Spinal cord (tissue), 9 donors: ENCODE measurements at regions not wholly inside any gene's neighbourhood (a gene's known extent, or its start where the extent isn't known, plus 50 kb on each side); places are given as distances from the start of the nearest gene placed in this dataset.

Source experiments
- DNase-seq, 6 donors: peaks; one replicate each; pipeline versions ENCODE4 v3.0.0 to v3.0.0-alpha.2; 2013 to 2015; ENCODE audit warnings: low spot score in 6 of 6, low read depth in 4 of 6
- H3K27ac ChIP-seq: one replicate; pipeline ENCODE4 v1.5.1; 2013; ENCODE audit warnings: low read depth, low read length, control low read depth
- H3K27me3 ChIP-seq: one replicate; pipeline ENCODE4 v1.6.1; 2013; ENCODE audit warnings: low read length; ENCODE audit not compliant: control insufficient read depth, insufficient read depth
- H3K36me3 ChIP-seq: one replicate; pipeline ENCODE4 v1.6.1; 2013; ENCODE audit warnings: low read length; ENCODE audit not compliant: control insufficient read depth, insufficient read depth
- H3K4me1 ChIP-seq: one replicate; pipeline ENCODE4 v1.6.1; 2013; ENCODE audit warnings: low read length; ENCODE audit not compliant: control insufficient read depth, insufficient read depth
- H3K4me3 ChIP-seq: one replicate; pipeline ENCODE4 v1.5.1; 2013; ENCODE audit warnings: low read depth, low read length, control low read depth
- H3K9me3 ChIP-seq: one replicate; pipeline ENCODE4 v1.6.1; 2013; ENCODE audit warnings: low read length; ENCODE audit not compliant: control insufficient read depth, insufficient read depth
- WGBS: methylation state at CpG from one replicate; pipeline ENCODE4 v1.1.5; 2013; ENCODE audit warnings: missing lambda C conversion rate; ENCODE audit not compliant: insufficient coverage; 5-methylcytosine and 5-hydroxymethylcytosine counted together
- donor health status: healthy.

GRCh38 chr1:195030793-195031192 is 1577.4 kb downstream of the KCNT2 start:
- Histone ChIP-seq H3K4me3 (no peak overlapping the region), H3K4me1 (no peaks in the 10 kb centered on the region), H3K9me3 (peaks cover 3% of the 10 kb centered on the region), H3K27me3 (no peaks in the 10 kb centered on the region), H3K36me3 (no peaks in the 10 kb centered on the region), H3K27ac (no peak overlapping the region)
- DNase-seq, result no peak
- 91% methylated on average over 4 of the region's 5 CpGs for WGBS

- WGBS, result no CpG with 5 or more reads among the region's 6 CpGs
- H3K4me3 ChIP-seq, result no peak overlapping the region
- no peak for DNase-seq
- no peaks in the 10 kb centered on the region for H3K36me3 ChIP-seq
- H3K27ac ChIP-seq, result no peak overlapping the region
- peaks cover 3% of the 10 kb centered on the region for H3K9me3 ChIP-seq
- no peaks in the 10 kb centered on the region for H3K4me1 ChIP-seq
- H3K27me3 ChIP-seq, result no peaks in the 10 kb centered on the region
Observed at GRCh38 chr1:195026792-195027191, 1581.4 kb downstream of the KCNT2 start.

GRCh38 chr1:195019385-195019784 is 1588.9 kb downstream of the KCNT2 start:
- no peak for DNase-seq
- Histone ChIP-seq H3K9me3 (peaks cover 2% of the 10 kb centered on the region), H3K4me1 (no peaks in the 10 kb centered on the region), H3K4me3 (no peak overlapping the region), H3K27me3 (no peaks in the 10 kb centered on the region), H3K36me3 (no peaks in the 10 kb centered on the region), H3K27ac (no peak overlapping the region)
- no CpG with 5 or more reads among the region's 1 CpG for WGBS

- H3K36me3 ChIP-seq, result no peaks in the 10 kb centered on the region
- DNase-seq, result no peak
- H3K4me3 ChIP-seq, result no peak overlapping the region
- no peak overlapping the region for H3K27ac ChIP-seq
- H3K4me1 ChIP-seq, result no peaks in the 10 kb centered on the region
- 100% methylated on average over 5 of the region's 5 CpGs for whole genome bisulfite sequencing
- no peaks in the 10 kb centered on the region for H3K27me3 ChIP-seq
- peaks cover 2% of the 10 kb centered on the region for H3K9me3 ChIP-seq
Observed at GRCh38 chr1:195012995-195013394, 1595.2 kb downstream of the KCNT2 start.

- H3K9me3 ChIP-seq, result no peaks in the 10 kb centered on the region
- H3K36me3 ChIP-seq, result no peaks in the 10 kb centered on the region
- H3K27me3 ChIP-seq, result no peaks in the 10 kb centered on the region
- no peak for DNase-seq
- no peak overlapping the region for H3K4me3 ChIP-seq
- WGBS, result 75% methylated on average over 2 of the region's 3 CpGs
- no peak overlapping the region for H3K27ac ChIP-seq
- no peaks in the 10 kb centered on the region for H3K4me1 ChIP-seq
Observed at GRCh38 chr1:195005338-195005737, 1602.9 kb downstream of the KCNT2 start.

- H3K27ac ChIP-seq, result no peak overlapping the region
- no peak overlapping the region for H3K4me3 ChIP-seq
- no peaks in the 10 kb centered on the region for H3K9me3 ChIP-seq
- WGBS, result 94% methylated on average over 2 of the region's 2 CpGs
- no peaks in the 10 kb centered on the region for H3K4me1 ChIP-seq
- DNase-seq, result no peak
- H3K27me3 ChIP-seq, result no peaks in the 10 kb centered on the region
- H3K36me3 ChIP-seq, result no peaks in the 10 kb centered on the region
Observed at GRCh38 chr1:194990483-194990882, 1617.8 kb downstream of the KCNT2 start.

- Histone ChIP-seq H3K36me3 (no peaks in the 10 kb centered on the region), H3K9me3 (no peaks in the 10 kb centered on the region), H3K27ac (no peak overlapping the region), H3K4me1 (no peaks in the 10 kb centered on the region), H3K27me3 (no peaks in the 10 kb centered on the region), H3K4me3 (no peak overlapping the region)
- no CpG with 5 or more reads among the region's 1 CpG for WGBS
- DNase-seq, result no peak
Observed at GRCh38 chr1:194975913-194976312, 1632.3 kb downstream of the KCNT2 start.

GRCh38 chr1:194968916-194969315 is 1639.3 kb downstream of the KCNT2 start:
- peak in 2 of 6 donors; percentile 55 to 77 for DNase-seq

GRCh38 chr1:194959795-194960194 is 1648.4 kb downstream of the KCNT2 start:
- Histone ChIP-seq H3K4me1 (no peaks in the 10 kb centered on the region), H3K27me3 (no peaks in the 10 kb centered on the region), H3K9me3 (no peaks in the 10 kb centered on the region), H3K36me3 (no peaks in the 10 kb centered on the region), H3K27ac (no peak overlapping the region), H3K4me3 (no peak overlapping the region)
- WGBS, result no CpG with 5 or more reads among the region's 1 CpG
- DNase-seq, result no peak

More at GRCh38 chr1:194968916-194969315, 1639.3 kb downstream of the KCNT2 start:
- Histone ChIP-seq H3K9me3 (no peaks in the 10 kb centered on the region), H3K4me3 (no peak overlapping the region), H3K27me3 (no peaks in the 10 kb centered on the region), H3K27ac (no peak overlapping the region), H3K4me1 (no peaks in the 10 kb centered on the region), H3K36me3 (no peaks in the 10 kb centered on the region)
- WGBS, result no CpG with 5 or more reads among the region's 1 CpG

- WGBS, result 100% methylated on average over 1 of the region's 6 CpGs
Observed at GRCh38 chr1:194952171-194952570, 1656.1 kb downstream of the KCNT2 start.

More at GRCh38 chr1:194952171-194952570, 1656.1 kb downstream of the KCNT2 start:
- DNase-seq, result no peak
- no peaks in the 10 kb centered on the region for H3K9me3 ChIP-seq
- H3K27ac ChIP-seq, result no peak overlapping the region
- H3K4me3 ChIP-seq, result no peak overlapping the region
- H3K36me3 ChIP-seq, result no peaks in the 10 kb centered on the region
- no peaks in the 10 kb centered on the region for H3K4me1 ChIP-seq
- no peaks in the 10 kb centered on the region for H3K27me3 ChIP-seq
